CD4-positive, alpha-beta T cell treated with Interleukin-15 for 4 hours (primary cell): ENCODE measurements at regions not wholly inside any gene's neighbourhood (a gene's known extent, or its start where the extent isn't known, plus 50 kb on each side); places are given as distances from the start of the nearest gene placed in this dataset.
"Not testable (repeated sequence)": the region's sequence is repeated elsewhere in the genome, so short reads cannot be mapped to it uniquely, and the experiment has no call there.

Source experiments
- DNase-seq: peaks from one replicate; pipeline ENCODE4 v3.0.0-alpha.2; 2020; ENCODE audit warnings: low spot score

GRCh38 chr10:21292763-21293517, 232.5 kb downstream of the SKIDA1 start:
- no peak for DNase-seq

DNA sequence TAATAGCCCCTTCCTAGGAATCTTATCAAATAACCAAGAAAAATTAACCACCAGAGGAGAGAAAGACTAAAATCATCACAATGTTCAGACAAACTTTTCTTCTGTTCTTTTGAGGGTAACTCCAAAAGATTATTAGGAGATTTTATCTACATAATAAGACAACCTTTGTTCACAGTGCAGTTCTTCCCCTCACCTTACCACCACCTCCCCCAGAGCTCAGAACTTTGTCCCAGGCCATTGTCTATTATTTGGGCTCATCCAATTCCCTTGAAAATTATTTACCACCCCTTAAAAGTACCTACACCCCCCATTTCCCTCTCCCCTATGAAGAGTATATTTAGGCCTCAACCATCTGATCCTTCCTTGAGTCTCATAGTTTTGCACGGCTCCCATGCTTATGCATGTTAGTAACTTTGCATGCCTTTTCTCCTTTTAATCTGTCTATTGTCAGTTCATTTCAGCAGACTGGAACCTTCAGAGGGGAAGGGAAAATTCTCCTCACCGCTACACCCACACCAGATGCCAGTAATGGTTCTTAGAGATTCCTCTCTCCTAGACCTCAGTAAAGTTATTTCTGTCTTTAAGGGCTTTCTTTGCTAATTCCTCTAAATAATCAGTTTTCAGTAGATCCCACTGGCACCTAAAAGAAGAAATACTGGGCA, 234.9 kb downstream of the SKIDA1 start:
- no peak for DNase-seq

GRCh38 chr10:21289961-21290360, 235.5 kb downstream of the SKIDA1 start:
- DNase-seq = no peak

GRCh38 chr10:21289271-21289670, 236.2 kb downstream of the SKIDA1 start:
- DNase-seq = no peak

GRCh38 chr10:21285742-21286331, 239.6 kb downstream of the SKIDA1 start:
- DNase-seq = no peak

DNA sequence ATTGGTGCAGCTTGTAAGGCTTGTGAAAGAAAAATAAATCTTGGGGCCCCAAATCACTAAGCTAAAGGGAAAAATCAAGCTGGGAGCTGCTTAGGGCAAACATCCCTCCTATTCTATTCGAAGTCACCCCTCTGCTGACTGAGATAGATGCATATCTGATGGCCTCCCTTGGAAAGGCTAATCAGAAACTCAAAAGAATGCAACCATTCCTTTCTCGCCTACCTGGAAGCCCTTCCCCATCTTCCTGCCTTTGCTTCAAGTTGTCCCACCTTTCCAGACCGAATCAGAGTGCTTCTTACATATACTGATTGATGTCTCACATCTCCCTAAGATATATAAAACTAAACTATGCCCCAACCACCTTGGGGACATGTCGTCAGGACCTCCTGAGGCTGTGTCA, 240.3 kb downstream of the SKIDA1 start:
- no peak for DNase-seq

GRCh38 chr10:21284301-21284700, 241.2 kb downstream of the SKIDA1 start:
- DNase-seq = no peak

DNA sequence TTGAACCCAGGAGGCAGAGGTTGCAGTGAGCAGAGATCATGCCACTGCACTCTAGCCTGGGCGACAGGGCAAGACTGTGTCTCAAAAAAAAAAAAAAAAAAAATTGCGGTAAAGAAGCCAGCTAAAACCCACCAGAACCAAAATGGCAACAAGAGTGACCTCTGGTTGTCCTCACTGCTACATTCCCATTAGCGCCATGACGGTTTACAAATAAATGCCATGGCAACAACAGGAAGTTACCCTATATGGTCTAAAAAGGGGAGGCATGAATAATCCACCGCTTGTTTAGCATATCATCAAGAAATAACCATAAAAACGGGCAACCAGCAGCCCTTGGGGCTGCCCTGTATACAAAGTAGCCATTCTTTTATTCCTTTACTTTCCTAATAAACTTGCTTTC, 242.4 kb downstream of the SKIDA1 start:
- not testable (repeated sequence) for DNase-seq

GRCh38 chr10:21281765-21282484, 243.6 kb downstream of the SKIDA1 start:
- no peak for DNase-seq

DNA sequence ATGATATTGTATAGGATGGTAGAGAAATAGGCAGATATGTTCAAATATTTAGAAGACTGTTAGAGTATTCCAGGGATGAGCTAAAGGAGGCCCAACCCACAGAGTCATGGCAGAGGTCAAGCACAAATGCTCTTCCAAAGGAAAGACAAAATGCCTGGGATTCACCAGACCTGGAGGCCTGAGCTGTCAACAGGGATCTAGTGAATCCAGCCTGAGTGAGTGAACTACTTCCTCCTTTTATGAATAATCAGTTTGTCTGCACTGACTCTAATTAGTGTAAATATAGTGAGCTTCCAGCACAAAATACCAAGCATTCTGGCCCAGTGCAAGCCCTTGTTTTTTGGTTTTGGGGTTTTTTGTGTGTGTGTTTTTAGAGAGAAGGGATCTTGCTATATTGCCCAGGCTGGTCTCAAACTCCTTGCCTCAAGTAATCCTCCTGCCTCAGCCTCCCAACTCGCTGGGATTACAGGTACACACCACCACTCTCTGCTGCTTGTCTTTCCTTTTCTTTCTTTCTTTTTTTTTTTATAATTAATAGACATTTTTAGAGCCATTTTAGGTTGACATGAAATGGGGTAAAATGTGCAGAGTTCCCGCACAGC, 244.4 kb downstream of the SKIDA1 start:
- no peak for DNase-seq

DNA sequence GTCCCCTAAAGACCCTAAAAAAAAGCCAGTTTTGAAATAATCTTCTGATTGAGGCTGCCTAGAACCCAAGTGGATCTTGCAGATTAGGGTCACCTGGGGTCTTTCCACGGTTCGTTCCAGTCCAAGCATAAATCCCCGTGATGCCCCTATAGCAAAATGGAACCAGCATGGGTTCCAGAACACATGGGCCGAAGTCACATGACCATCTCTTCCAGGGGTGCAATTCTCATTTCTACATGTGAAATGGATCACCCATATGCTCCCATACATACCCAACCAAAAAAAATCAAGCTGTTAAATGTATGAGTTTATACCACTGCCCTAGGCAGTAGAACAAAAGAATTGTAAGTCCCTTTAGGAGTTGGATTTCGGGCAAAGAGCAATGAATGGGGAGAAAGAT, 245.4 kb downstream of the SKIDA1 start:
- DNase-seq = no peak

GRCh38 chr10:21279217-21279575, 246.3 kb downstream of the SKIDA1 start:
- DNase-seq = no peak

DNA sequence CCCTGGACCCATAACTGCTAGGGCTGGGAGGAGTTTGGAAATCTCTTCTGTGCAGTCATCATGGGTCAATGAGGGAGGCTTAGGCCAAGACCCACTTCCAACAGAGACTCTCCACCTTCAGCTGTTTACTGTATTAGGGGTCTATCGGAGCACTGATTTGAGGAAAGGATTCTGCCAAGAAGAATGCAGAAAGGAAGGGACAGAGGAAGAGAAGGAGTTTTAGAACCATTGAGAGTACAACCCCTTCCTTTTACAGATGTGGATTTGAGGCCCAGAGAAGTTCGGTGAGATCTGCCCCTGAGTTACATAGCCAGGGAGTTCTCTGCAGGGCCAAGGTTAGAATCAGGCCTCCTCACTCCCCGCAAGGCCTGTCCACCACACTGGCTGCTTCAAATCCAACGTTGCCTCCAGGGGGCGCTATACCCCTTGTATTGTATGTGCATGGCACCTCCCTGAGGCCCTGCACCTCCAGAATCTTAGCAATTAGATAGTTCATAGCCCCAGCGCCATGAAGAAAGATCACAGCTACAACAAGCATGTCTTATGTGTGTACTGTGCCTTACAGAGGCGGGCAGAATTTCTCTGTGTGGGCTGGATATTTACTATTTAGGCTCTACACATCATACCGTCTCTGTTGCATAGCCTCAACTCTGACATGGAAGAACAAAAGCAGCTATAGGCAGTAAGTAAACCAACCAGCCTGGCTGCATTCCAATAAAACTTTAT, 246.8 kb downstream of the SKIDA1 start:
- DNase-seq = peak; percentile 46

DNA sequence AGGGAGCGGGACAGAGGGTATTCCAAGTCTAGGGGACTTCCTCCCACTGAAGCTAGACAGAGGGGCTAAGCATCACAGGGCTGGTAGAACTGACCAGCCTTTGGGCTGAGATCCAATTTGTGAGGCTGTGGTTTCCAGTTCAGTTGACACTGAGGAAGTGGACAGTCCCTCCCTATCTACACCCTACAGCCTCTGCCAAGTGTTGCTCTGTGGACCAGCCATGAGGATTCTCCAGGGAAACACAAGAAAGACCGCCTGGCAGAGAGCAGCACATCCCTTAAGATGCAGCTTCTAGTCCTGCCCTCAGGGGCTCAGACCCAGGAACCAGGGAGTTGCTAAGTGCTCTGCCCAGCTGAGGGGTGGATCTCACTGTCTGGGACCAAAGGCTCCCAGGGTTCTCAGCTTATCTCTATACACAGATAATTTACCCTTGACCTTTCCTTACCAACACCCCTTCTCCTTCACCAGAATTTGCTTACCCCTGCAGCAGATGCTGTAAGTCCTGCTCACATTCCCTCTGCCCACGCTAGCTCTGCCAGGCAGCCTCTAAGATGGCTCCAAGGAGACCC, 252.0 kb downstream of the SKIDA1 start:
- no peak for DNase-seq

GRCh38 chr10:21272643-21273399, 252.7 kb downstream of the SKIDA1 start:
- DNase-seq = no peak

- DNase-seq = no peak
Measured at GRCh38 chr10:21270976-21271375, 254.5 kb downstream of the SKIDA1 start.

DNA sequence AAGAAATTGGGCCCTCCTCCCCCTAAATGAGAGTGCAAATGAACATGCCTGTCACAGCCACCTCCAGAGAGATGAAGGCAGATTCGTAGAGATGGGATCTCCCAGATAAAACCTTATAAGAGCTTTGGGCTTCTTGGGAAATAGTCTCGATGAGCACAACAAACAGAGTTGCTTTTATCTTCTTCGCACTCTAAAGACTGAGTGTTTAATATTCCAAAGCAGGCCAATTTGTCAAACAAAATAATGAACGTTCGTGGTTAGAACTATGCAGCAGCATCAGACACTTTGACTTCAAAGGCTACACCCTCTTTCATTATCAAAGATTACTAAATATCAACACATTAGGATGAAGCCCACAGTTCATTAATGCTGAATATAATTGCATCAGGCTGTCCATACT, 256.2 kb downstream of the SKIDA1 start:
- no peak for DNase-seq

DNA sequence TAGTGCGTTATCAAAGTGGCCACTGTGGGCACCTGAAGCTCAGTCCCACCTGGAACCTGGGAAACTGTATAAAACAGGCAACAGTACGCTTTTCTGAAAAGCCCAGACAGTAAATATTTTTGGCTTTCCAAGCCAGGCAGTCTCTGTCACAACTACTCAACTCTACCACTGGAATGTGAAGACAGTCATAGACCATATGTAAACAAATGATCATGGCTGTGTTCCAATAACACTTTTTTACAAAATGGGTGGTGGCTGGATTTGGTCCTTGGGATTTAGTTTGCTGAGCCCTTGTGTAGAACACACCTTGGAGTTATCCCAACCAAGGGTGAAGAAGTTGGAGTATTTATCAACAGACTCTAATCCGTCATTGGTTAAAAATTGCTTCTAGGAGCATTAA, 259.9 kb downstream of the SKIDA1 start:
- no peak for DNase-seq

DNA sequence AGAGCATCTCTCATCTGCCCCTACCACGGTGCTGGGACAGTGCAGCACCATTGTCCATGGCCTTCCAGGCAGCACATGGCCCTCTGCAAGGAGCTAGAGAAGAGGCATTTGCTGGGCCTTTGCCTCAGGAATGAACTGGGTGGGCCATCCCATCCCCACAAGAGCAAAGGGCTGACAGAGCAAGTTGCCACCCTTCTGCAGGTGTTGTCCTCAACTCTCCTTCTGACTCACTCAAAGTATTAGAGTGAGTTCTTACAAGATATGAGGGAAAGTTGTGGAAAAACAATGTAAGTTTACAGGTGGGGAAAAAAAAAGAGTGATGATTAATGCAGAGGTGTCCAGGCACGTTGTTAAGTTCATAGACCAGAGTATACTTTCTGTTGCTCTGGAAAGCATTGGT, 261.2 kb downstream of the SKIDA1 start:
- no peak for DNase-seq

- DNase-seq = no peak
Measured at GRCh38 chr10:21263839-21264238, 261.6 kb downstream of the SKIDA1 start.
